Heart right ventricle (tissue), 16 donors: ENCODE measurements at regions not wholly inside any gene's neighbourhood (a gene's known extent, or its start where the extent isn't known, plus 50 kb on each side); places are given as distances from the start of the nearest gene placed in this dataset.

Experiments
- ATAC-seq, 8 donors: fragments of 200-7000 bp; cut with Tn5 transposase; one replicate each; pipeline ENCODE4 v1.9.1; 2020; ENCODE audit warnings: mild to moderate bottlenecking in 8 of 8, moderate library complexity in 8 of 8, moderate number of reproducible peaks in 1 of 8
- DNase-seq, 2 donors: peaks; one replicate each; pipeline ENCODE4 v3.0.0-alpha.2; 2020
- H3K27ac ChIP-seq, 10 donors: fragments of 200-600 bp; sonication (generic) in 2 of 10; one replicate each; pipeline versions ENCODE4 v1.5.0 to v1.8.0; 2020 to 2022; ENCODE audit warnings: mild to moderate bottlenecking in 3 of 10
- H3K27me3 ChIP-seq, 7 donors: fragments of 200-600 bp; one replicate each; pipeline ENCODE4 v1.8.0; 2021 to 2022; ENCODE audit warnings: mild to moderate bottlenecking in 2 of 7
- H3K36me3 ChIP-seq, 9 donors: fragments of 200-600 bp; sonication (generic) in 1 of 9; one replicate each; pipeline versions ENCODE4 v1.5.0 to v1.8.0; 2020 to 2022; ENCODE audit warnings: mild to moderate bottlenecking in 2 of 9
- H3K4me1 ChIP-seq, 9 donors: fragments of 200-600 bp; sonication (generic) in 1 of 9; one replicate each; pipeline versions ENCODE4 v1.5.0 to v1.8.0; 2020 to 2022; ENCODE audit warnings: mild to moderate bottlenecking in 4 of 9
- H3K4me3 ChIP-seq, 10 donors: fragments of 200-600 bp; sonication (generic) in 2 of 10; one replicate each; pipeline versions ENCODE4 v1.5.0 to v1.8.0; 2020 to 2022; ENCODE audit warnings: mild to moderate bottlenecking in 7 of 10, moderate library complexity in 2 of 10
- H3K9me3 ChIP-seq, 11 donors: fragments of 200-600 bp in 10 of 11; sonication (generic) in 2 of 11; one replicate each; pipeline versions ENCODE4 v1.5.0 to v1.8.0; 2013 to 2022; ENCODE audit warnings: mild to moderate bottlenecking in 2 of 11, control low read depth in 1 of 11, moderate library complexity in 1 of 11
- WGBS, 2 donors: extraction: QIAGEN DNeasy Blood & Tissue Kit; methylation state at CpG; one replicate each; pipeline ENCODE4 v1.1.7; 2013; ENCODE audit warnings: inconsistent platforms in 1 of 2; 5-methylcytosine and 5-hydroxymethylcytosine counted together
- intact Hi-C, 10 donors: fragments of 100-400 bp; cut with DNase I; formaldehyde crosslinking; loops; one replicate each; pipeline versions ENCODE4 v1.11.1 to v1.14.2; 2022
- TF ChIP-seq, protein P1 (sequence below), 9 donors: fragments of 200-600 bp; sonication (generic) in 2 of 9; IDR thresholded peaks; one replicate each; pipeline versions ENCODE4 v1.5.0 to v1.8.0; 2021 to 2022; ENCODE audit warnings: antibody characterized with exemption in 9 of 9, mild to moderate bottlenecking in 5 of 9, moderate library complexity in 1 of 9
- donor health status: Arrhythmogenic right ventricular cardiomyopathy.
- donor health status: ischemic (EF 13 %, LVEDD 7.1; RV severe dilation, severe dysfunction).
- donor health status: healthy with polysubstance abuse.
- donor health status: DM: no; HTN: yes; CAD: no.
- donor health status: DM: no; HTN: no; CAD: no.
- donor health status: ischemic (EF 25% LVEDD 6.9; RV normal size, moderate dysfunction).
- donor health status: ischemic (EF 25% LVEDD 5.7; RV mildly dilated, moderate dysfunction).
- donor health status: healthy.
- donor health status: DM: yes; HTN: yes; CAD: no.
- donor health status: Ischemic cardiomyopathy.
- donor health status: ischemic (EF 35%, LVEDD 5.7; RV mildly dilated, moderate dysfunction).
- donor health status: nonischemic (EF 11% LVEDD 7.7; RV severe dilation, severe dysfunction).
- donor health status: DM: yes; HTN: yes; CAD: no.
- donor health status: PGD.
- donor health status: ischemic (EF 29% LVEDD 5.4; RV normal size, mild dysfunction).
- donor health status: nonischemic (EF 23%, LVEDD 6.1; RV moderate dilation, normal function).

GRCh38 chr13:73940098-73940497, 194.1 kb downstream of the KLF12 start:
- H3K27me3 ChIP-seq, result no peaks in the 10 kb centered on the region
- peak; percentile 54 to 95 (median 88) for ATAC-seq
- no peaks in the 10 kb centered on the region for H3K9me3 ChIP-seq
- WGBS, 2 donors, result 51 to 60% methylated on average over 7 of the region's 7 CpGs
- peak overlapping the region in 8 of 10 donors; percentile 26 to 64 (median 54) for H3K27ac ChIP-seq
- peak; percentile 11 to 52 for DNase-seq
- TF ChIP-seq, protein P1, sequence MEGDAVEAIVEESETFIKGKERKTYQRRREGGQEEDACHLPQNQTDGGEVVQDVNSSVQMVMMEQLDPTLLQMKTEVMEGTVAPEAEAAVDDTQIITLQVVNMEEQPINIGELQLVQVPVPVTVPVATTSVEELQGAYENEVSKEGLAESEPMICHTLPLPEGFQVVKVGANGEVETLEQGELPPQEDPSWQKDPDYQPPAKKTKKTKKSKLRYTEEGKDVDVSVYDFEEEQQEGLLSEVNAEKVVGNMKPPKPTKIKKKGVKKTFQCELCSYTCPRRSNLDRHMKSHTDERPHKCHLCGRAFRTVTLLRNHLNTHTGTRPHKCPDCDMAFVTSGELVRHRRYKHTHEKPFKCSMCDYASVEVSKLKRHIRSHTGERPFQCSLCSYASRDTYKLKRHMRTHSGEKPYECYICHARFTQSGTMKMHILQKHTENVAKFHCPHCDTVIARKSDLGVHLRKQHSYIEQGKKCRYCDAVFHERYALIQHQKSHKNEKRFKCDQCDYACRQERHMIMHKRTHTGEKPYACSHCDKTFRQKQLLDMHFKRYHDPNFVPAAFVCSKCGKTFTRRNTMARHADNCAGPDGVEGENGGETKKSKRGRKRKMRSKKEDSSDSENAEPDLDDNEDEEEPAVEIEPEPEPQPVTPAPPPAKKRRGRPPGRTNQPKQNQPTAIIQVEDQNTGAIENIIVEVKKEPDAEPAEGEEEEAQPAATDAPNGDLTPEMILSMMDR (IDR thresholded peaks at IDR 0.05), result peak in 3 of 9 donors; percentile 25 to 37 (median 28)
- no peaks in the 10 kb centered on the region for H3K36me3 ChIP-seq
- H3K4me1 ChIP-seq, result peaks cover 3 to 53% (median 19%) of the 10 kb centered on the region in 9 donors
- intact Hi-C loops, result loop anchor here in 4 of 10 donors (5.0 to 10.0 kb wide), 2 partner anchors 192 to 195 kb away; partner anchors contain the start of gene KLF12 (in 4 of the 4)
- no peak overlapping the region for H3K4me3 ChIP-seq

DNA sequence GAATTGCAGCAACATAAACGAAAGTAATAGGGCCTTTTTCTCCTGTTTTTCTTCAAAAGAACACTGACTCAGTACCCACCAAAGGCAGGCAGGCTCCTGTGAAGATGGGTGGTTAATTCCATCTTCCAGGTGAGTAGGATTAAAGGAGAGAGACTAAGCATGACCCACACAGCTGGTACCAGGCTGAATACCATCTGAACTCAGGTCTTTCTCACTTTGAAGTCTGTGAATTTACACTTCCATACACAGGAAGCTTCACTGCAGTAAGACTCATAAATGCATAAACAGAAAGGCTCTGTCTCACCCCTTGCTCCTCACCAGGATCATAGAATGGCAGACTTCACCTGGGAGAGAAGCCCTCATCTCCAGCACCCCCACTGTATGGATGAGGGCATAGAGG, 194.6 kb downstream of the KLF12 start:
- TF ChIP-seq, protein P1 (IDR thresholded peaks at IDR 0.05), result no peak
- Histone ChIP-seq H3K4me3 (no peak overlapping the region), H3K27ac (peak overlapping the region in 8 of 10 donors; percentile 26 to 64 (median 54)), H3K9me3 (no peaks in the 10 kb centered on the region), H3K4me1 (peaks cover 3 to 50% (median 19%) of the 10 kb centered on the region in 9 donors), H3K36me3 (no peaks in the 10 kb centered on the region), H3K27me3 (no peaks in the 10 kb centered on the region)
- no peak for DNase-seq
- ATAC-seq, result peak in 5 of 8 donors; percentile 3 to 31 (median 9)
- 87% methylated on average over 1 of the region's 1 CpG for WGBS, 2 donors
- intact Hi-C loops, result loop anchor here in 4 of 10 donors (5.0 to 10.0 kb wide), 2 partner anchors 193 to 195 kb away; partner anchors contain the start of gene KLF12 (in 4 of the 4)

DNA sequence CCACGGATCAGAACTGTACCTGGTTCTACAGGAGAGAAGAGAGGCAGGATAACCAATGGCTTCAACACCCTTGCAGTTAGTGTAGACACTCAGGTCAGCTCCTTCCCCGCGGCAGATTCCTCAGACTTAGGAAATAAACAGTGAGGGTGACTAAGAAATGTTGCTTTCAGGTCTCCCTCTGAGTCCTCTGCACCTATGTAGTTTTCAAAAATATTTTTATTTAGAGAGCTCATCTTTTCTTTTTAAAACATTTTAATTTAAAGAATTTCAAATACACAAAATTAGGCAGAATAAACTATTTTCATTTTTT, 195.2 kb downstream of the KLF12 start:
- Histone ChIP-seq H3K36me3 (no peaks in the 10 kb centered on the region), H3K9me3 (no peaks in the 10 kb centered on the region), H3K4me1 (peaks cover 3 to 48% (median 15%) of the 10 kb centered on the region in 9 donors), H3K27ac (no peak overlapping the region), H3K4me3 (no peak overlapping the region), H3K27me3 (no peaks in the 10 kb centered on the region)
- DNase-seq (no peak), ATAC-seq (no peak)
- intact Hi-C loops, result no loop called here
- WGBS, 2 donors, result 96 to 97% methylated on average over 3 of the region's 3 CpGs
- TF ChIP-seq, protein P1 (IDR thresholded peaks at IDR 0.05), result no peak

- 88 to 91% methylated on average over 10 of the region's 10 CpGs for WGBS, 2 donors
- peaks cover 3 to 43% (median 10%) of the 10 kb centered on the region in 9 donors for H3K4me1 ChIP-seq
- no peak overlapping the region for H3K27ac ChIP-seq
- intact Hi-C loops, result no loop called here
- TF ChIP-seq, protein P1 (IDR thresholded peaks at IDR 0.05), result no peak
- no peaks in the 10 kb centered on the region for H3K36me3 ChIP-seq
- ATAC-seq (peak in 1 of 8 donors; percentile 47), DNase-seq (no peak)
- no peaks in the 10 kb centered on the region for H3K27me3 ChIP-seq
- no peaks in the 10 kb centered on the region for H3K9me3 ChIP-seq
- H3K4me3 ChIP-seq, result no peak overlapping the region
Measured at GRCh38 chr13:73938372-73939070, 195.7 kb downstream of the KLF12 start.
